ENCODE measurements at regions not wholly inside any gene's neighbourhood (a gene's known extent, or its start where the extent isn't known, plus 50 kb on each side); places are given as distances from the start of the nearest gene placed in this dataset.
"Not testable (repeated sequence)": the region's sequence is repeated elsewhere in the genome, so short reads cannot be mapped to it uniquely, and the experiment has no call there.

GRCh38 chr6:9213717-9214116, 778.4 kb upstream of the SLC35B3 start:
- in situ Hi-C loops (cut with MboI; ENCODE audit: low sequenced_read_pairs); H4K20me1 ChIP-seq (ENCODE audit: insufficient read depth, low read length); ATAC-seq (ENCODE audit: low read depth); H3K4me1 ChIP-seq (ENCODE audit: control insufficient read depth, insufficient read depth, low read length); POLR2A ChIA-PET (ENCODE audit: unreplicated experiment); CTCF ChIA-PET; H3K9ac ChIP-seq (ENCODE audit: low read depth, low read length); H4K91ac ChIP-seq (ENCODE audit: insufficient read depth, low read depth, low read length); H2BK5ac ChIP-seq (ENCODE audit: low read depth, low read length, poor library complexity, severe bottlenecking); H2BK15ac ChIP-seq (ENCODE audit: low read depth, low read length); BruUV-seq (replicated peaks); H3K9me3 ChIP-seq (ENCODE audit: control insufficient read depth, insufficient read depth, low read length); H2AFZ ChIP-seq (replicated peaks; ENCODE audit: low read length, poor library complexity); DNase-seq; H3K4ac ChIP-seq (ENCODE audit: low read depth, low read length); H3K27me3 ChIP-seq (ENCODE audit: control insufficient read depth, insufficient read depth, low read length); H3K18ac ChIP-seq (ENCODE audit: low read depth, low read length); H4K8ac ChIP-seq (ENCODE audit: low read depth in 2 of 2, low read length in 2 of 2); H3K79me1 ChIP-seq (ENCODE audit: low read depth in 1 of 2, low read length in 2 of 2); H2BK120ac ChIP-seq (ENCODE audit: low read depth, low read length); H2BK20ac ChIP-seq (ENCODE audit: low read depth, low read length); intact Hi-C loops (cut with micrococcal nuclease); H3K14ac ChIP-seq (replicated peaks; ENCODE audit: low read depth, low read length); H3K56ac ChIP-seq (ENCODE audit: extremely low read depth, insufficient read depth, low read length); H3K4me3 ChIP-seq (ENCODE audit: insufficient read depth, low read depth, low read length); H4K5ac ChIP-seq (ENCODE audit: low read depth, low read length); H3K36me3 ChIP-seq (ENCODE audit: control insufficient read depth, insufficient read depth, low read length); H2AK5ac ChIP-seq (ENCODE audit: low read depth, low read length); H3K9me1 ChIP-seq (ENCODE audit: insufficient read depth, low read length); H3K27ac ChIP-seq (ENCODE audit: insufficient read depth, low read length); H2AK9ac ChIP-seq (replicated peaks; ENCODE audit: low read depth, low read length, poor library complexity); dilution Hi-C loops (cut with HindIII; ENCODE audit: low sequenced_read_pairs, unreplicated experiment); H3K4me2 ChIP-seq (ENCODE audit: low read depth, low read length); H3K23ac ChIP-seq (ENCODE audit: low read depth, low read length): not testable (repeated sequence)
- WGBS, 2 experiments (ENCODE audit: extremely low coverage in 2 of 2, insufficient read length in 1 of 2), result no CpG with 5 or more reads among the region's 8 CpGs
